AG04450 (cell line): ENCODE measurements at regions not wholly inside any gene's neighbourhood (a gene's known extent, or its start where the extent isn't known, plus 50 kb on each side); places are given as distances from the start of the nearest gene placed in this dataset.
"Not testable (repeated sequence)": the region's sequence is repeated elsewhere in the genome, so short reads cannot be mapped to it uniquely, and the experiment has no call there.

Experiments used
- CTCF ChIA-PET: fragments of 300-600, 350-600 bp; formaldehyde crosslinking; extraction: SDS; loops from one replicate; lab custom pipeline; 2022; ENCODE audit warnings: antibody characterized with exemption, inconsistent platforms; lab: Charles Lee
- POLR2A ChIA-PET: fragments of 350-600 bp; formaldehyde crosslinking; extraction: SDS; loops from one replicate; lab custom pipeline; 2021; ENCODE audit warnings: antibody characterized with exemption, inconsistent platforms; lab: Yijun Ruan, JAX
- DNase-seq: peaks from one replicate; pipeline ENCODE4 v3.0.0-alpha.2; 2011; ENCODE audit warnings: low read depth, low spot score
- H3K27ac ChIP-seq: one replicate; pipeline ENCODE4 v1.5.1; 2012; ENCODE audit warnings: low read depth, low read length, control low read depth
- H3K27me3 ChIP-seq: one replicate; pipeline ENCODE4 v1.6.0; 2012; ENCODE audit warnings: low read length; ENCODE audit not compliant: control insufficient read depth, insufficient read depth
- H3K4me3 ChIP-seq: 2 replicates; pipeline ENCODE4 v1.5.1; 2011; ENCODE audit warnings: mild to moderate bottlenecking, low read depth, low read length, control low read depth
- H3K9me3 ChIP-seq: 2 replicates; pipeline ENCODE4 v1.5.1; 2012; ENCODE audit warnings: low read length; ENCODE audit not compliant: control insufficient read depth, insufficient read depth
- TF ChIP-seq, protein P1 (sequence below): IDR thresholded peaks from 2 replicates; pipeline ENCODE4 v1.5.1; 2011; ENCODE audit warnings: low read depth, low read length, control low read depth, inconsistent platforms

DNA sequence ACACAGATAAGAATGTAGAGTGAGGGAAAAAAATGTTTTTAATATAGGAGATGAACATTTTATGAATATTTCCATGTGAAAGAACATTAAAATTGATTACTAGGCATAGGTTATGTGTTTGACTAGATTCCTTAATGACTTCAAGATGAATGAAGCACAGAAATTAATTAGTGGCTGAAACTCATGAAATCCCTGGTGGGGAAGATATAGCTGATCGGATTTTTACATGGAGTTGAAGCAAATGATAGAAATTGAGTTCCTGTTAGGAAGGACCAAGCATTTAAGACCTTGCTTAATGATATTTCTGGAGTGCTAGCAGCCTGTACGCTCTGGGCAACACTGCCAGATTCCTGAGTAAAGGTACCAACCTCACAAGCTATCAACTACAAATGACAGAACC lies 68.9 kb upstream of the IVNS1ABP start:
- no peak overlapping the region for H3K27ac ChIP-seq
- CTCF ChIA-PET = no interaction called here

DNA sequence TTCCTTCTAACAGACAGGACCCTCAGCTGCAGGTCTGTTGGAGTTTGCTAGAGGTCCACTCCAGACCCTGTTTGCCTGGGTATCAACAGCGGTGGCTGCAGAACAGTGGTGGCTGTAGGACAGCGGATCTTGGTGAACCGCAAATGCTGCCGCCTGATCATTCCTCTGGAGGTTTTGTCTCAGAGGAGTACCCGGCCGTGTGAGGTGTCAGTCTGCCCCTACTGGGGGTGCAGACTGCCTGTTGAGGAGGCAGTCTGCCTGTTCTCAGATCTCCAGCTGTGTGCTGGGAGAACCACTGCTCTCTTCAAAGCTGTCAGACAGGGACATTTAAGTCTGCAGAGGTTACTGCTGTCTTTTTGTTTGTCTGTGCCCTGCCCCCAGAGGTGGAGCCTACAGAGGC lies 66.8 kb upstream of the IVNS1ABP start:
- H3K9me3 ChIP-seq, CTCF ChIA-PET, H3K4me3 ChIP-seq, POLR2A ChIA-PET, DNase-seq, H3K27me3 ChIP-seq, H3K27ac ChIP-seq: not testable (repeated sequence)

More for the DNA sequence above, 68.9 kb upstream of the IVNS1ABP start:
- Histone ChIP-seq H3K27me3 (no peaks in the 10 kb centered on the region), H3K4me3 (no peak overlapping the region), H3K9me3 (no peaks in the 10 kb centered on the region)
- POLR2A ChIA-PET = no interaction called here
- TF ChIP-seq, protein P1, sequence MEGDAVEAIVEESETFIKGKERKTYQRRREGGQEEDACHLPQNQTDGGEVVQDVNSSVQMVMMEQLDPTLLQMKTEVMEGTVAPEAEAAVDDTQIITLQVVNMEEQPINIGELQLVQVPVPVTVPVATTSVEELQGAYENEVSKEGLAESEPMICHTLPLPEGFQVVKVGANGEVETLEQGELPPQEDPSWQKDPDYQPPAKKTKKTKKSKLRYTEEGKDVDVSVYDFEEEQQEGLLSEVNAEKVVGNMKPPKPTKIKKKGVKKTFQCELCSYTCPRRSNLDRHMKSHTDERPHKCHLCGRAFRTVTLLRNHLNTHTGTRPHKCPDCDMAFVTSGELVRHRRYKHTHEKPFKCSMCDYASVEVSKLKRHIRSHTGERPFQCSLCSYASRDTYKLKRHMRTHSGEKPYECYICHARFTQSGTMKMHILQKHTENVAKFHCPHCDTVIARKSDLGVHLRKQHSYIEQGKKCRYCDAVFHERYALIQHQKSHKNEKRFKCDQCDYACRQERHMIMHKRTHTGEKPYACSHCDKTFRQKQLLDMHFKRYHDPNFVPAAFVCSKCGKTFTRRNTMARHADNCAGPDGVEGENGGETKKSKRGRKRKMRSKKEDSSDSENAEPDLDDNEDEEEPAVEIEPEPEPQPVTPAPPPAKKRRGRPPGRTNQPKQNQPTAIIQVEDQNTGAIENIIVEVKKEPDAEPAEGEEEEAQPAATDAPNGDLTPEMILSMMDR = no peak
- DNase-seq = no peak

DNA sequence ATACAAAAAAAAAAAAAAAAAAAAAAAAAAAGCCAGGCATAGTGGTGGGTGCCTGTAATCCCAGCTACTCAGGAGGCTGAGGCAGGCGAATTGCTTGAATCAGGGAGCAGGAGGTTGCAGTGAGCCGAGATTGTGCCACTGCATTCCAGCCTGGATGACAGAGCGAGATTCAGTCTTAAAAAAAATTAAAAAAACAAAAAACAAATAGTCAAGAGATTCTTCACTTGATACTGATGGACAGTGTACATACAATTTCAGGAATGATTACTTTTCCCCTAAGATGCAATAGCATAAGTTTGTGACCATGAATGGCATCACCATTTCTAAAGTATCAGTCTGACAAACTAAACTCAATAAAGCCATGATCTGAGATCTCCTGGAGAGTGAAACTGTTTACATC lies 60.8 kb upstream of the IVNS1ABP start:
- Histone ChIP-seq H3K9me3 (no peaks in the 10 kb centered on the region), H3K27me3 (no peaks in the 10 kb centered on the region), H3K4me3 (no peak overlapping the region), H3K27ac (no peak overlapping the region)
- TF ChIP-seq, protein P1 = no peak
- ChIA-PET POLR2A (no interaction called here), CTCF (no interaction called here)
- no peak for DNase-seq

DNA sequence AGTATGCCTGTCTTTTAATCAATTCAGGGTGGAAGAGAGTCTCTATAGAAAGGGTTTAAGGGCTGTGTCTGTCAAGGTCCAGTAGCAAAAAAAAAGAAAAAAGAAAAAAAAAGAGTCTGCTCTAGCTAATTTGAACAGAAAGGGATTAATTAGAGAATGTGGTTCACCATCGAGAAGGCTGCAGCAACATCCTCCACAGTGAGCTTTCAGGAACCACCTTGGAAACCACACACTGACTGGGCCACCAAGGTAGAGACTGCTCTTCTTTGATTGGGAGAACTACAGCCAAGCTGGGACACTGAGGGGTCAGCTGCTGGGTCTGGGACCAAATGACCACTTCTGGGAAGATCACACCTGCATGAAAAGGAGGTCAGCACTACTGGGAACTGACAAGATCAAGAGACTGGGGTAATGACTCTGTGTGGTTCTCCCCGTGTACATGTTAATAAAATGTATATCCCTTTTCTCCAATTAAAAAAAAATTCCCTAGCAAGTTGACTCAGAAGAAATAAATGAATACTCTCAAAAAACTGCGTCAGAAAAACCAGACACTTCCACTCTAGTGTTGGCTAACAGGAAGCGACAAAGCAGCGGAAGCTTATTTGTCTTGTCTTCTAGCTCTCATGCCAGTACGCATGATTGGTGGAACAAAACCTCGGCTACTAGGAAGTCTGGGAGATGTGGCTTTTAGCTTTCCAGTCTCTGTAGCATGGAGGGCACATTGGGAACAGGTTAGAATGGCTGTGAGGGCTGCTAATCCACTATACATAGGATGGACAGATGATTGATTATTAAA lies 60.0 kb upstream of the IVNS1ABP start:
- H3K4me3 ChIP-seq = no peak overlapping the region
- no peaks in the 10 kb centered on the region for H3K9me3 ChIP-seq
- H3K27me3 ChIP-seq = no peaks in the 10 kb centered on the region
- DNase-seq = no peak
- TF ChIP-seq, protein P1 = no peak
- H3K27ac ChIP-seq = no peak overlapping the region
- POLR2A ChIA-PET = no interaction called here
- CTCF ChIA-PET = no interaction called here

DNA sequence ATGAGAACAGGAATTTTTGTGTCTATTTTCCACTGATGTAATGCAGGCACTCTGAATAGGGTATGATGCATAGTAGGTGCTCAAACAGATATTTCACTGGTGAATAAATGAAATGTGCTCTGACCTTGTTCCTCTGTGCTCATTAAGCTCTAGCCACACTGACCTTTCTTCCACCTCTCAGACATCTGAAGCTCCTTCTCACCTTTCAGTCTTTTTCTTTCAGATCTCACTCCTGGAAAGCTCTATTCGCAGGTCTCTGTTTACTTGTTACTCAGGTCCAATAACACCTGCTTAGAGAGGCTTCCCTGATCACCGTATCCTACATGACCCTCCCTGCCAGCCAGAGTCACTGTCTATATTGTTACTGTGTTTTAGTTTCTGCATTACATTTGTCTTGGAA lies 59.2 kb upstream of the IVNS1ABP start:
- H3K27ac ChIP-seq = no peak overlapping the region
- ChIA-PET CTCF (no interaction called here), POLR2A (no interaction called here)
- no peaks in the 10 kb centered on the region for H3K27me3 ChIP-seq
- TF ChIP-seq, protein P1 = no peak
- H3K9me3 ChIP-seq = no peaks in the 10 kb centered on the region
- no peak for DNase-seq
- H3K4me3 ChIP-seq = no peak overlapping the region
